ENCODE measurements at regions not wholly inside any gene's neighbourhood (a gene's known extent, or its start where the extent isn't known, plus 50 kb on each side); places are given as distances from the start of the nearest gene placed in this dataset.

GRCh38 chr6:93679836-93680235, 260.5 kb upstream of the EPHA7 start:
- WGBS (ENCODE audit: insufficient coverage), result no CpG with 5 or more reads among the region's 3 CpGs
- ChIA-PET CTCF (no interaction called here), POLR2A (no interaction called here)
- Histone ChIP-seq H3K79me2 (ENCODE audit: control insufficient read depth, insufficient read depth, low read length) (no peaks in the 10 kb centered on the region), H3K27me3 (replicated peaks in 1 of 4; ENCODE audit: control extremely low read depth in 1 of 4, control insufficient read depth in 3 of 4, insufficient read depth in 4 of 4, low read length in 3 of 4) (no peaks in the 10 kb centered on the region), H3K4me3 (ENCODE audit: control extremely low read depth in 1 of 5, extremely low read depth in 1 of 5, insufficient read depth in 1 of 5, low read depth in 2 of 5, low read length in 4 of 5) (no peak overlapping the region), H3K36me3 (replicated peaks in 1 of 2; ENCODE audit: control extremely low read depth in 1 of 2, control insufficient read depth in 1 of 2, extremely low read depth in 1 of 2, insufficient read depth in 2 of 2, low read length in 1 of 2) (no peaks in the 10 kb centered on the region), H2AFZ (ENCODE audit: insufficient read depth, low read depth, low read length, poor library complexity, severe bottlenecking) (no peak overlapping the region), H3K4me2 (replicated peaks; ENCODE audit: low read depth, low read length, poor library complexity, severe bottlenecking) (no peak overlapping the region), H3K4me1 (ENCODE audit: control insufficient read depth in 2 of 2, insufficient read depth in 2 of 2, low read length in 2 of 2) (no peaks in the 10 kb centered on the region), H3K27ac (ENCODE audit: low read length in 2 of 2) (no peak overlapping the region), H3K9me3 (ENCODE audit: control extremely low read depth in 1 of 3, control insufficient read depth in 2 of 3, insufficient read depth in 1 of 3, low read length in 2 of 3) (peaks cover 0 to 3% (median 0%) of the 10 kb centered on the region in 3 donors), H3K9ac (ENCODE audit: low read length) (no peak overlapping the region), H4K20me1 (ENCODE audit: control insufficient read depth, insufficient read depth, low read length, poor library complexity, severe bottlenecking) (no peaks in the 10 kb centered on the region)
- Mint-ChIP-seq H3K4me1 (no peaks in the 10 kb centered on the region), H3K27ac (no peak overlapping the region), H3K27me3 (no peaks in the 10 kb centered on the region), H3K9me3 (ENCODE audit: insufficient read depth) (no peaks in the 10 kb centered on the region), H3K4me3 (no peak overlapping the region)
- TF ChIP-seq CTCF (IDR thresholded peaks at IDR 0.05), result no peak
- no peak for TF ChIP-seq EZH2 (IDR thresholded peaks at IDR 0.05; ENCODE audit: borderline replicate concordance, insufficient read depth, low read depth, low read length, poor library complexity, severe bottlenecking)
- DNase-seq, result no peak
- no peak for ATAC-seq (ENCODE audit: low read depth)
- intact Hi-C loops (cut with micrococcal nuclease), result no loop called here

GRCh38 chr6:93678841-93679454, 259.6 kb upstream of the EPHA7 start:
- Histone ChIP-seq H3K27ac (ENCODE audit: low read length in 2 of 2) (no peak overlapping the region), H3K36me3 (replicated peaks in 1 of 2; ENCODE audit: control extremely low read depth in 1 of 2, control insufficient read depth in 1 of 2, extremely low read depth in 1 of 2, insufficient read depth in 2 of 2, low read length in 1 of 2) (no peaks in the 10 kb centered on the region), H3K9me3 (ENCODE audit: control extremely low read depth in 1 of 3, control insufficient read depth in 2 of 3, insufficient read depth in 1 of 3, low read length in 2 of 3) (peaks cover 0 to 3% (median 0%) of the 10 kb centered on the region in 3 donors), H3K4me2 (replicated peaks; ENCODE audit: low read depth, low read length, poor library complexity, severe bottlenecking) (no peak overlapping the region), H2AFZ (ENCODE audit: insufficient read depth, low read depth, low read length, poor library complexity, severe bottlenecking) (no peak overlapping the region), H3K9ac (ENCODE audit: low read length) (no peak overlapping the region), H3K4me3 (ENCODE audit: control extremely low read depth in 1 of 5, extremely low read depth in 1 of 5, insufficient read depth in 1 of 5, low read depth in 2 of 5, low read length in 4 of 5) (no peak overlapping the region), H4K20me1 (ENCODE audit: control insufficient read depth, insufficient read depth, low read length, poor library complexity, severe bottlenecking) (no peaks in the 10 kb centered on the region), H3K27me3 (replicated peaks in 1 of 4; ENCODE audit: control extremely low read depth in 1 of 4, control insufficient read depth in 3 of 4, insufficient read depth in 4 of 4, low read length in 3 of 4) (no peaks in the 10 kb centered on the region), H3K4me1 (ENCODE audit: control insufficient read depth in 2 of 2, insufficient read depth in 2 of 2, low read length in 2 of 2) (no peaks in the 10 kb centered on the region), H3K79me2 (ENCODE audit: control insufficient read depth, insufficient read depth, low read length) (no peaks in the 10 kb centered on the region)
- H3K4me1 Mint-ChIP-seq, result no peaks in the 10 kb centered on the region
- WGBS (ENCODE audit: insufficient coverage), result 68% methylated on average over 2 of the region's 4 CpGs
- TF ChIP-seq CTCF (IDR thresholded peaks at IDR 0.05) (no peak), EZH2 (IDR thresholded peaks at IDR 0.05; ENCODE audit: borderline replicate concordance, insufficient read depth, low read depth, low read length, poor library complexity, severe bottlenecking) (no peak)
- POLR2A ChIA-PET, result no interaction called here
- no peaks in the 10 kb centered on the region for H3K27me3 Mint-ChIP-seq
- intact Hi-C loops (cut with micrococcal nuclease), result no loop called here
- ATAC-seq (ENCODE audit: low read depth), result no peak
- H3K27ac Mint-ChIP-seq, result no peak overlapping the region
- CTCF ChIA-PET, result no interaction called here
- H3K4me3 Mint-ChIP-seq, result no peak overlapping the region
- DNase-seq, result no peak
- H3K9me3 Mint-ChIP-seq (ENCODE audit: insufficient read depth), result no peaks in the 10 kb centered on the region

Measured in B cell (primary cell).